ENCODE measurements at regions not wholly inside any gene's neighbourhood (a gene's known extent, or its start where the extent isn't known, plus 50 kb on each side); places are given as distances from the start of the nearest gene placed in this dataset.

DNA sequence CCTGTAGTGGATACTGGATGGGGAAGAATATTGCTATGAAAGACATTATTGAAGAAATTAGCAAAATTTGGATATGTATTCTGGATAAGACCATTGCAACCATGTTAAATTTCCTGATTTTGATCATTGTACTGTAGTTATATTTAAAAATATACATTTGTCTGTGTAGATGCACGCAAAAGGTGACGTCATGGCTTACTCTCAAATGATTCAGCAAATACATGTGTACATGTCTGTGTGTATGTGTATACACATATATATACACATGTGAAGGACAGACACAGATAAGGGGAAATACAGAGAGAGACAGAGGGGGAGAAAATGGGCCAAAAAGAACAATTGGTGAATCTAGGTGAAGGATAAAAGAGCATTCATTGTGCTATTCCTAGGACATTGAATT lies 82.3 kb upstream of the PLCB4 start:
- H3K27ac ChIP-seq (ENCODE audit: extremely low read depth, low read depth, low read length) = no peak overlapping the region
- TF ChIP-seq ZBTB17 (tag by site-specific recombination; IDR thresholded peaks at IDR 0.05) = no peak
- TF ChIP-seq BCL11A (tag by site-specific recombination; IDR thresholded peaks at IDR 0.05; ENCODE audit: low read depth) = no peak
- TF ChIP-seq PRDM1 (tag by site-specific recombination; IDR thresholded peaks at IDR 0.05) = no peak
- TF ChIP-seq ZNF16 (tag by site-specific recombination; IDR thresholded peaks at IDR 0.05; ENCODE audit: low read depth) = no peak
- TF ChIP-seq ZNF423 (tag by site-specific recombination; IDR thresholded peaks at IDR 0.05) = no peak
- TF ChIP-seq HOXC10 (CRISPR knock-in tag; IDR thresholded peaks at IDR 0.05) = no peak
- TF ChIP-seq GLIS1 (tag by site-specific recombination; IDR thresholded peaks at IDR 0.05) = no peak
- TF ChIP-seq ZNF302 (tag by site-specific recombination; IDR thresholded peaks at IDR 0.05; ENCODE audit: low read depth) = no peak
- no peak for TF ChIP-seq ZNF274 (IDR thresholded peaks at IDR 0.05; ENCODE audit: low read length)
- no peak for TF ChIP-seq ZNF274 (tag by site-specific recombination; IDR thresholded peaks at IDR 0.05; ENCODE audit: borderline replicate concordance)
- no peak for TF ChIP-seq SCRT1 (tag by site-specific recombination; IDR thresholded peaks at IDR 0.05; ENCODE audit: borderline replicate concordance)
- no peak for TF ChIP-seq ZNF658 (tag by site-specific recombination; IDR thresholded peaks at IDR 0.05)
- H3K4me3 ChIP-seq (ENCODE audit: low read depth, low read length) = no peak overlapping the region
- ChIA-PET CTCF (no interaction called here), POLR2A (no interaction called here)
- no peaks in the 10 kb centered on the region for H3K9me3 ChIP-seq (ENCODE audit: control insufficient read depth, insufficient read depth, low read depth, low read length)
- H3K36me3 ChIP-seq (ENCODE audit: control insufficient read depth in 2 of 2, insufficient read depth in 1 of 2, low read length in 2 of 2) = no peaks in the 10 kb centered on the region
- no peaks in the 10 kb centered on the region for H3K4me1 ChIP-seq (ENCODE audit: control insufficient read depth, insufficient read depth, low read length)

DNA sequence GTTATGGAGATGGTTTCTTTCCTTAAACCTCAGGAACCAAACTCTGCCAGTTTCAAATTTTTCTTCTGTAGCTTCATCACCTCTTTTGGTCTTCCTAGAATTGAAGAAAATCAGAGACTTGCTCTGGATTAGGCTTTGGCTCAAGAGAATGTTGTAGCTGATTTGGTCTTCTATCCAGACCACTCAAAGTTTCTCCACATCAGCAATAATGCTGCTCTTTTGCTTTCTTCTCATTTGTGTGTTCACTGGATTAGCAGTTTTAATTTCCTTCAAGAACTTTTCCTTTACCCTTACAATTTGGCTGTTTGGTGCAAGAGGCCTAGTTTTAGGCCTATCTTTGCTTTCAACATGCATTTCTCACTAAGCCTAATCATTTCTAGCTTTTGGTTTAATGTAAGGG lies 78.1 kb upstream of the PLCB4 start:
- Histone ChIP-seq H3K27ac (ENCODE audit: extremely low read depth, low read depth, low read length) (no peak overlapping the region), H3K4me3 (ENCODE audit: low read depth, low read length) (no peak overlapping the region), H3K36me3 (ENCODE audit: control insufficient read depth in 2 of 2, insufficient read depth in 1 of 2, low read length in 2 of 2) (no peaks in the 10 kb centered on the region), H3K9me3 (ENCODE audit: control insufficient read depth, insufficient read depth, low read depth, low read length) (no peaks in the 10 kb centered on the region), H3K4me1 (ENCODE audit: control insufficient read depth, insufficient read depth, low read length) (no peaks in the 10 kb centered on the region)
- POLR2A ChIA-PET = no interaction called here
- CTCF ChIA-PET = no interaction called here
- TF ChIP-seq ZSCAN4 (tag by site-specific recombination; IDR thresholded peaks at IDR 0.05) (no peak), ZNF76 (tag by site-specific recombination; IDR thresholded peaks at IDR 0.05; ENCODE audit: borderline replicate concordance, low read depth) (no peak), ZNF623 (tag by site-specific recombination; IDR thresholded peaks at IDR 0.05) (no peak), ZNF175 (tag by site-specific recombination; IDR thresholded peaks at IDR 0.05) (no peak), ZNF157 (tag by site-specific recombination; IDR thresholded peaks at IDR 0.05) (no peak), ZNF626 (tag by site-specific recombination; IDR thresholded peaks at IDR 0.05) (no peak), ZNF518A (tag by site-specific recombination; conservative IDR thresholded peaks at IDR 0.05; ENCODE audit: low read depth) (no peak), ZNF155 (tag by site-specific recombination; IDR thresholded peaks at IDR 0.05) (no peak), WT1 (tag by site-specific recombination; IDR thresholded peaks at IDR 0.05) (no peak), ZNF280C (tag by site-specific recombination; IDR thresholded peaks at IDR 0.05) (no peak), REPIN1 (tag by site-specific recombination; IDR thresholded peaks at IDR 0.05; ENCODE audit: low read depth) (no peak), ZNF426 (tag by site-specific recombination; IDR thresholded peaks at IDR 0.05) (no peak), AEBP2 (tag by site-specific recombination; IDR thresholded peaks at IDR 0.05; ENCODE audit: borderline replicate concordance) (no peak), SP3 (tag by site-specific recombination; IDR thresholded peaks at IDR 0.05) (no peak)
- TF ChIP-seq, protein P1, sequence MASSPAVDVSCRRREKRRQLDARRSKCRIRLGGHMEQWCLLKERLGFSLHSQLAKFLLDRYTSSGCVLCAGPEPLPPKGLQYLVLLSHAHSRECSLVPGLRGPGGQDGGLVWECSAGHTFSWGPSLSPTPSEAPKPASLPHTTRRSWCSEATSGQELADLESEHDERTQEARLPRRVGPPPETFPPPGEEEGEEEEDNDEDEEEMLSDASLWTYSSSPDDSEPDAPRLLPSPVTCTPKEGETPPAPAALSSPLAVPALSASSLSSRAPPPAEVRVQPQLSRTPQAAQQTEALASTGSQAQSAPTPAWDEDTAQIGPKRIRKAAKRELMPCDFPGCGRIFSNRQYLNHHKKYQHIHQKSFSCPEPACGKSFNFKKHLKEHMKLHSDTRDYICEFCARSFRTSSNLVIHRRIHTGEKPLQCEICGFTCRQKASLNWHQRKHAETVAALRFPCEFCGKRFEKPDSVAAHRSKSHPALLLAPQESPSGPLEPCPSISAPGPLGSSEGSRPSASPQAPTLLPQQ (tag by site-specific recombination; IDR thresholded peaks at IDR 0.05) = no peak

Data from HEK293 (cell line).